ENCODE measurements at regions not wholly inside any gene's neighbourhood (a gene's known extent, or its start where the extent isn't known, plus 50 kb on each side); places are given as distances from the start of the nearest gene placed in this dataset.

GRCh38 chr14:61876362-61877034 is 114.3 kb downstream of the SNAPC1 start:
- Histone ChIP-seq H3K79me2 (ENCODE audit: low read depth) (no peaks in the 10 kb centered on the region), H3F3A (ENCODE audit: low read depth) (no peaks in the 10 kb centered on the region), H3K4me2 (no peak overlapping the region), H3K9ac (no peak overlapping the region), H3K27ac (no peak overlapping the region), H3K27me3 (no peaks in the 10 kb centered on the region), H3K36me3 (no peaks in the 10 kb centered on the region), H3K4me1 (no peaks in the 10 kb centered on the region), H2AFZ (replicated peaks) (no peak overlapping the region), H4K20me1 (ENCODE audit: low read depth) (no peaks in the 10 kb centered on the region), H3K9me3 (ENCODE audit: low read depth) (no peaks in the 10 kb centered on the region), H3K4me3 (no peak overlapping the region)
- no peak overlapping the region for H3K27ac Mint-ChIP-seq
- TF ChIP-seq EZH2 (IDR thresholded peaks at IDR 0.05), result no peak
- TF ChIP-seq EZH2phosphoT487 (IDR thresholded peaks at IDR 0.05), result no peak
- no peak for TF ChIP-seq CTCF (IDR thresholded peaks at IDR 0.05)
- H3K9me3 Mint-ChIP-seq, result no peaks in the 10 kb centered on the region
- H3K4me1 Mint-ChIP-seq, result no peaks in the 10 kb centered on the region
- DNase-seq (ENCODE audit: low spot score), result no peak
- H3K36me3 Mint-ChIP-seq, result no peaks in the 10 kb centered on the region
- no peak overlapping the region for H3K4me3 Mint-ChIP-seq
- no peaks in the 10 kb centered on the region for H3K27me3 Mint-ChIP-seq (ENCODE audit: insufficient read depth, low read depth)

- no peak for DNase-seq (ENCODE audit: low spot score)
- Mint-ChIP-seq H3K4me1 (no peaks in the 10 kb centered on the region), H3K9me3 (no peaks in the 10 kb centered on the region), H3K27ac (no peak overlapping the region), H3K36me3 (no peaks in the 10 kb centered on the region), H3K27me3 (ENCODE audit: insufficient read depth, low read depth) (no peaks in the 10 kb centered on the region), H3K4me3 (no peak overlapping the region)
- H4K20me1 ChIP-seq (ENCODE audit: low read depth), result no peaks in the 10 kb centered on the region
- no peak overlapping the region for H3K4me2 ChIP-seq
- H3K9ac ChIP-seq, result no peak overlapping the region
- no peak overlapping the region for H3K27ac ChIP-seq
- H3F3A ChIP-seq (ENCODE audit: low read depth), result no peaks in the 10 kb centered on the region
- H3K4me1 ChIP-seq, result no peaks in the 10 kb centered on the region
- H3K27me3 ChIP-seq, result no peaks in the 10 kb centered on the region
- H3K79me2 ChIP-seq (ENCODE audit: low read depth), result no peaks in the 10 kb centered on the region
- no peaks in the 10 kb centered on the region for H3K36me3 ChIP-seq
- TF ChIP-seq EZH2phosphoT487 (IDR thresholded peaks at IDR 0.05), result no peak
- no peak for TF ChIP-seq EZH2 (IDR thresholded peaks at IDR 0.05)
- no peak for TF ChIP-seq CTCF (IDR thresholded peaks at IDR 0.05)
- no peak overlapping the region for H2AFZ ChIP-seq (replicated peaks)
- no peak overlapping the region for H3K4me3 ChIP-seq
- H3K9me3 ChIP-seq (ENCODE audit: low read depth), result no peaks in the 10 kb centered on the region
These were observed 114.8 kb downstream of the SNAPC1 start for GRCh38 chr14:61877035-61877390.

- Mint-ChIP-seq H3K4me1 (no peaks in the 10 kb centered on the region), H3K27me3 (ENCODE audit: insufficient read depth, low read depth) (no peaks in the 10 kb centered on the region), H3K4me3 (no peak overlapping the region), H3K9me3 (no peaks in the 10 kb centered on the region), H3K27ac (no peak overlapping the region), H3K36me3 (no peaks in the 10 kb centered on the region)
- Histone ChIP-seq H4K20me1 (ENCODE audit: low read depth) (no peaks in the 10 kb centered on the region), H3K79me2 (ENCODE audit: low read depth) (no peaks in the 10 kb centered on the region), H3F3A (ENCODE audit: low read depth) (no peaks in the 10 kb centered on the region), H3K4me1 (no peaks in the 10 kb centered on the region), H3K9ac (no peak overlapping the region), H3K9me3 (ENCODE audit: low read depth) (no peaks in the 10 kb centered on the region), H3K36me3 (no peaks in the 10 kb centered on the region), H2AFZ (replicated peaks) (no peak overlapping the region), H3K27ac (no peak overlapping the region), H3K4me2 (no peak overlapping the region), H3K4me3 (no peak overlapping the region), H3K27me3 (no peaks in the 10 kb centered on the region)
- no peak for TF ChIP-seq EZH2phosphoT487 (IDR thresholded peaks at IDR 0.05)
- no peak for DNase-seq (ENCODE audit: low spot score)
These were observed 115.5 kb downstream of the SNAPC1 start for GRCh38 chr14:61877768-61878167.

- TF ChIP-seq EZH2phosphoT487 (IDR thresholded peaks at IDR 0.05) (no peak), EZH2 (IDR thresholded peaks at IDR 0.05) (no peak), CTCF (IDR thresholded peaks at IDR 0.05) (no peak)
These were observed 116.7 kb downstream of the SNAPC1 start for GRCh38 chr14:61878931-61879330.

More at GRCh38 chr14:61878931-61879330, 116.7 kb downstream of the SNAPC1 start:
- Histone ChIP-seq H3F3A (ENCODE audit: low read depth) (no peaks in the 10 kb centered on the region), H3K27me3 (no peaks in the 10 kb centered on the region), H3K9me3 (ENCODE audit: low read depth) (no peaks in the 10 kb centered on the region), H2AFZ (replicated peaks) (no peak overlapping the region), H3K4me1 (no peaks in the 10 kb centered on the region), H4K20me1 (ENCODE audit: low read depth) (no peaks in the 10 kb centered on the region), H3K27ac (no peak overlapping the region), H3K4me2 (no peak overlapping the region), H3K36me3 (no peaks in the 10 kb centered on the region), H3K79me2 (ENCODE audit: low read depth) (no peaks in the 10 kb centered on the region), H3K9ac (no peak overlapping the region), H3K4me3 (no peak overlapping the region)
- Mint-ChIP-seq H3K36me3 (no peaks in the 10 kb centered on the region), H3K4me3 (no peak overlapping the region), H3K27me3 (ENCODE audit: insufficient read depth, low read depth) (no peaks in the 10 kb centered on the region), H3K4me1 (no peaks in the 10 kb centered on the region), H3K9me3 (no peaks in the 10 kb centered on the region), H3K27ac (no peak overlapping the region)
- no peak for DNase-seq (ENCODE audit: low spot score)

Data from neural progenitor cell (in vitro differentiated cells).